H1 (cell line): ENCODE measurements at regions not wholly inside any gene's neighbourhood (a gene's known extent, or its start where the extent isn't known, plus 50 kb on each side); places are given as distances from the start of the nearest gene placed in this dataset.

Source experiments
- CTCF ChIA-PET: fragments of 300-600 bp; sonication (Branson Sonifier 250); formaldehyde crosslinking; loops from one replicate; lab custom pipeline; 2021; ENCODE audit not compliant: partially characterized antibody; lab: Charles Lee
- POLR2A ChIA-PET: fragments of 300-600 bp; sonication (Branson Sonifier 250); formaldehyde crosslinking; loops from one replicate; lab custom pipeline; 2021; ENCODE audit warnings: inconsistent platforms; ENCODE audit not compliant: partially characterized antibody; lab: Charles Lee
- DNase-seq, 2 experiments: peaks; one replicate each; pipeline versions ENCODE4 v3.0.0 to v3.0.0-alpha.2; 2010 to 2022; ENCODE audit warnings: low spot score in 2 of 2, low read depth in 1 of 2, mixed read lengths in 1 of 2
- FAIRE-seq: peaks from 2 replicates; lab custom pipeline; 2011; peaks lifted over from hg19 to GRCh38; lab: Jason Lieb, UNC
- H2AFZ ChIP-seq: 2 replicates; pipeline ENCODE4 v1.8.1; 2012; ENCODE audit warnings: low read length, inconsistent platforms
- H2AK5ac ChIP-seq: 2 replicates; pipeline ENCODE4 v1.6.1; 2013; ENCODE audit warnings: low read depth, low read length
- H2BK120ac ChIP-seq: replicated peaks from 2 replicates; pipeline ENCODE3; 2013; ENCODE audit warnings: low read depth, low read length, inconsistent platforms
- H2BK12ac ChIP-seq: 2 replicates; pipeline ENCODE4 v1.6.1; 2013; ENCODE audit warnings: low read depth, low read length
- H2BK15ac ChIP-seq: 2 replicates; pipeline ENCODE4 v1.6.1; 2013; ENCODE audit warnings: low read length
- H2BK20ac ChIP-seq: 2 replicates; pipeline ENCODE4 v1.6.1; 2013; ENCODE audit warnings: low read length
- H2BK5ac ChIP-seq: 2 replicates; pipeline ENCODE4 v1.6.1; 2013; ENCODE audit warnings: low read depth, low read length
- H3K14ac ChIP-seq: 2 replicates; pipeline ENCODE4 v1.6.1; 2013; ENCODE audit warnings: inconsistent platforms; ENCODE audit not compliant: insufficient read length
- H3K18ac ChIP-seq: 2 replicates; pipeline ENCODE4 v1.6.1; 2013; ENCODE audit warnings: low read length; ENCODE audit errors: extremely low read depth
- H3K23ac ChIP-seq: 2 replicates; pipeline ENCODE4 v1.6.1; 2013; ENCODE audit warnings: inconsistent platforms; ENCODE audit not compliant: insufficient read length
- H3K23me2 ChIP-seq: 2 replicates; pipeline ENCODE4 v1.6.1; 2013; ENCODE audit warnings: low read depth, low read length
- H3K27ac ChIP-seq: 2 replicates; pipeline ENCODE4 v1.6.1; 2011; ENCODE audit warnings: low read depth, low read length, inconsistent platforms
- H3K27me3 ChIP-seq, 4 experiments: replicated peaks in 1 of 4; 1 replicate in 1 of 4; 2 replicates in 3 of 4; pipeline versions ENCODE4 v1.6.1 to v1.8.1; 2011 to 2013; ENCODE audit warnings: low read length in 3 of 4, mild to moderate bottlenecking in 3 of 4, inconsistent platforms in 2 of 4, mixed read lengths in 2 of 4, moderate library complexity in 1 of 4; ENCODE audit not compliant: control insufficient read depth in 3 of 4, insufficient read depth in 3 of 4; ENCODE audit errors: extremely low read depth in 1 of 4
- H3K36me3 ChIP-seq, 4 experiments: 2 replicates each; pipeline versions ENCODE4 v1.6.1 to v1.8.1; 2011 to 2013; ENCODE audit warnings: mild to moderate bottlenecking in 4 of 4, low read length in 3 of 4, moderate library complexity in 2 of 4, control low read depth in 1 of 4, inconsistent platforms in 1 of 4; ENCODE audit not compliant: insufficient read depth in 4 of 4, control insufficient read depth in 2 of 4
- H3K4ac ChIP-seq: replicated peaks from 2 replicates; pipeline ENCODE3; 2013; ENCODE audit warnings: low read length, low read depth, mixed read lengths, inconsistent platforms; ENCODE audit not compliant: insufficient read length
- H3K4me1 ChIP-seq, 4 experiments: replicated peaks in 1 of 4; 1 replicate in 1 of 4; 2 replicates in 3 of 4; pipeline versions ENCODE4 v1.6.1 to v1.8.1; 2011 to 2013; ENCODE audit warnings: low read length in 3 of 4, inconsistent platforms in 2 of 4, mixed read lengths in 1 of 4; ENCODE audit not compliant: insufficient read depth in 4 of 4, control insufficient read depth in 3 of 4
- H3K4me2 ChIP-seq, 2 experiments: 2 replicates each; pipeline versions ENCODE4 v1.6.1 to v1.8.1; 2011 to 2013; ENCODE audit warnings: low read depth in 2 of 2, low read length in 2 of 2, control low read depth in 1 of 2, inconsistent platforms in 1 of 2, mild to moderate bottlenecking in 1 of 2; ENCODE audit not compliant: insufficient read depth in 1 of 2
- H3K4me3 ChIP-seq, 4 experiments: fragments of 200-600, 300-600 bp in 1 of 4; sonication (generic), shearing (Covaris generic), sonication (Bioruptor Twin) in 1 of 4; 2 replicates each; pipeline versions ENCODE4 v1.5.1 to v1.8.1; 2011 to 2016; ENCODE audit warnings: low read length in 4 of 4, low read depth in 3 of 4, control low read depth in 2 of 4, inconsistent platforms in 2 of 4, mild to moderate bottlenecking in 2 of 4, mixed read lengths in 1 of 4, moderate library complexity in 1 of 4; ENCODE audit not compliant: insufficient read depth in 2 of 4; ENCODE audit errors: extremely low read depth in 1 of 4
- H3K56ac ChIP-seq: replicated peaks from 2 replicates; pipeline ENCODE3; 2013; ENCODE audit warnings: low read depth, mild to moderate bottlenecking, mixed read lengths, low read length, inconsistent platforms; ENCODE audit not compliant: insufficient read length
- H3K79me1 ChIP-seq: 2 replicates; pipeline ENCODE4 v1.6.1; 2013; ENCODE audit warnings: low read depth, low read length, control low read depth
- H3K79me2 ChIP-seq, 2 experiments: 2 replicates each; pipeline versions ENCODE4 v1.6.1 to v1.8.1; 2012 to 2013; ENCODE audit warnings: low read length in 2 of 2, mild to moderate bottlenecking in 2 of 2, inconsistent platforms in 1 of 2; ENCODE audit not compliant: insufficient read depth in 2 of 2, control insufficient read depth in 1 of 2
- H3K9ac ChIP-seq, 4 experiments: replicated peaks in 1 of 4; 1 replicate in 1 of 4; 2 replicates in 3 of 4; pipeline versions ENCODE4 v1.6.1 to v1.8.1; 2011 to 2013; ENCODE audit warnings: low read depth in 3 of 4, low read length in 3 of 4, control low read depth in 2 of 4, mild to moderate bottlenecking in 2 of 4, moderate library complexity in 2 of 4, inconsistent platforms in 1 of 4; ENCODE audit errors: extremely low read depth in 1 of 4
- H3K9me3 ChIP-seq, 2 experiments: 2 replicates each; pipeline versions ENCODE4 v1.6.1 to v1.8.1; 2012 to 2013; ENCODE audit warnings: mild to moderate bottlenecking in 2 of 2, moderate library complexity in 2 of 2, control low read depth in 1 of 2, inconsistent platforms in 1 of 2, low read depth in 1 of 2, low read length in 1 of 2, mixed read lengths in 1 of 2; ENCODE audit not compliant: insufficient read depth in 2 of 2
- H4K20me1 ChIP-seq, 2 experiments: replicated peaks in 1 of 2; 2 replicates each; pipeline versions ENCODE3 to v1.8.1; 2011 to 2013; ENCODE audit warnings: inconsistent platforms in 2 of 2, low read length in 2 of 2, mild to moderate bottlenecking in 1 of 2; ENCODE audit not compliant: insufficient read depth in 2 of 2, control insufficient read depth in 1 of 2
- H4K5ac ChIP-seq: 2 replicates; pipeline ENCODE4 v1.6.1; 2013; ENCODE audit warnings: low read length, low read depth, mixed read lengths, inconsistent platforms; ENCODE audit not compliant: insufficient read length
- H4K8ac ChIP-seq: 2 replicates; pipeline ENCODE4 v1.8.0; 2013; ENCODE audit warnings: mild to moderate bottlenecking, moderate library complexity, low read length, inconsistent platforms; ENCODE audit not compliant: insufficient read depth; ENCODE audit errors: extremely low read depth
- H4K91ac ChIP-seq: replicated peaks from 2 replicates; pipeline ENCODE3; 2013; ENCODE audit warnings: low read length, mixed read lengths, inconsistent platforms; ENCODE audit not compliant: insufficient read length
- CBX5 ChIP-seq: fragments of 300-800, 300-1000 bp; sonication (generic); IDR thresholded peaks from 2 replicates; pipeline ENCODE4 v1.7.1; 2016; ENCODE audit warnings: antibody characterized with exemption, low read length, low read depth
- CTBP2 ChIP-seq: IDR thresholded peaks from 2 replicates; pipeline ENCODE4 v1.7.0; 2011; ENCODE audit warnings: borderline replicate concordance, mild to moderate bottlenecking, moderate library complexity, mixed read lengths, low read length; ENCODE audit not compliant: insufficient read depth, insufficient read length
- KDM1A ChIP-seq: fragments of 200-600, 300-600 bp; sonication (generic); IDR thresholded peaks from 2 replicates; pipeline ENCODE4 v1.7.1; 2016; ENCODE audit warnings: mild to moderate bottlenecking, low read length, borderline replicate concordance
- POU5F1 ChIP-seq: IDR thresholded peaks from 2 replicates; pipeline ENCODE4 v1.6.1; 2011; ENCODE audit warnings: low read depth, mild to moderate bottlenecking, low read length, moderate library complexity
- WGBS, 2 experiments: shearing (Covaris generic) in 1 of 2; methylation state at CpG; one replicate each; pipeline versions ENCODE4 v1.1.6 to v1.1.7; 2013 to 2015; ENCODE audit warnings: low lambda C conversion rate in 2 of 2, mixed read lengths in 2 of 2, inconsistent platforms in 1 of 2, low coverage in 1 of 2, missing lambda C conversion rate in 1 of 2; ENCODE audit not compliant: insufficient replicate concordance in 2 of 2, insufficient coverage in 1 of 2, insufficient read length in 1 of 2; ENCODE audit errors: extremely low coverage in 1 of 2, missing lambda C conversion rate in 1 of 2; 5-methylcytosine and 5-hydroxymethylcytosine counted together

- POLR2A ChIA-PET = no interaction called here
- Histone ChIP-seq H3K14ac (no peak overlapping the region), H4K91ac (no peak overlapping the region), H2AK5ac (no peak overlapping the region), H4K20me1 (no peaks in the 10 kb centered on the region), H3K9me3 (peaks cover 12% of the 10 kb centered on the region in 2 experiments; a peak in 2 of 4 replicates), H3K9ac (no peak overlapping the region), H2AFZ (no peak overlapping the region), H3K79me2 (no peaks in the 10 kb centered on the region), H2BK12ac (no peak overlapping the region), H3K56ac (no peak overlapping the region), H3K27me3 (no peaks in the 10 kb centered on the region), H2BK120ac (no peak overlapping the region), H2BK5ac (no peak overlapping the region), H3K18ac (no peak overlapping the region), H3K23ac (no peak overlapping the region), H3K4me2 (no peak overlapping the region)
- no peak for FAIRE-seq
- CTCF ChIA-PET = interaction anchor here (1.1 to 1.8 kb wide), 2 partner anchors 11 to 211 kb away, joined by 3 to 5 read pairs; no protein-coding TSS in a partner anchor
- DNase-seq = no peak
- no peak for TF ChIP-seq KDM1A
- no peak for TF ChIP-seq CTBP2
- TF ChIP-seq CBX5 = no peak
- no peak for TF ChIP-seq POU5F1
- TF ChIP-seq, all 59 proteins: peak for 0
- Histone ChIP-seq H3K27ac (no peak overlapping the region), H4K5ac (no peak overlapping the region), H3K79me1 (no peaks in the 10 kb centered on the region), H2BK15ac (no peak overlapping the region), H4K8ac (no peak overlapping the region), H3K23me2 (no peaks in the 10 kb centered on the region), H2BK20ac (no peak overlapping the region), H3K4ac (no peak overlapping the region), H3K4me3 (no peak overlapping the region), H3K36me3 (no peaks in the 10 kb centered on the region), H3K4me1 (no peaks in the 10 kb centered on the region)
- WGBS, 2 experiments = 100% methylated on average over 2 of the region's 2 CpGs; no CpG with 5 or more reads in 1 of the 2 experiments
Observed at GRCh38 chr16:62583414-62583813, 547.2 kb upstream of the CDH8 start.
